HFFc6 (cell line): ENCODE measurements at regions not wholly inside any gene's neighbourhood (a gene's known extent, or its start where the extent isn't known, plus 50 kb on each side); places are given as distances from the start of the nearest gene placed in this dataset.

Experiments used
- DNase-seq: peaks from one replicate; pipeline ENCODE4 v3.0.0-alpha.2; 2018
- H3K27ac Mint-ChIP-seq: 2 replicates; pipeline ENCODE4 v1.8.0; 2020; ENCODE audit warnings: mild to moderate bottlenecking, mixed read lengths
- H3K27me3 Mint-ChIP-seq: 2 replicates; pipeline ENCODE4 v1.8.0; 2021; ENCODE audit warnings: mild to moderate bottlenecking, moderate library complexity, mixed read lengths; ENCODE audit not compliant: insufficient read depth
- H3K36me3 Mint-ChIP-seq: 2 replicates; pipeline ENCODE4 v1.8.0; 2021; ENCODE audit warnings: low read depth, mixed read lengths
- H3K4me1 Mint-ChIP-seq: 2 replicates; pipeline ENCODE4 v1.8.0; 2020; ENCODE audit warnings: low read depth, mixed read lengths
- H3K4me3 Mint-ChIP-seq: 2 replicates; pipeline ENCODE4 v1.8.0; 2020; ENCODE audit warnings: mild to moderate bottlenecking, moderate library complexity, mixed read lengths
- H3K9me3 Mint-ChIP-seq: 2 replicates; pipeline ENCODE4 v1.8.0; 2020; ENCODE audit warnings: mild to moderate bottlenecking, mixed read lengths
- CTCF ChIP-seq: fragments of 200-600 bp; sonication (generic); IDR thresholded peaks from 2 replicates; pipeline ENCODE4 v1.5.0; 2021; ENCODE audit warnings: antibody characterized with exemption, mild to moderate bottlenecking

- DNase-seq: no peak
- peaks cover 45% of the 10 kb centered on the region for H3K9me3 Mint-ChIP-seq
- no peak overlapping the region for H3K4me3 Mint-ChIP-seq
- no peaks in the 10 kb centered on the region for H3K36me3 Mint-ChIP-seq
- no peak for TF ChIP-seq CTCF
- H3K4me1 Mint-ChIP-seq: no peaks in the 10 kb centered on the region
- H3K27me3 Mint-ChIP-seq: no peaks in the 10 kb centered on the region
- no peak overlapping the region for H3K27ac Mint-ChIP-seq
Observed at GRCh38 chr6:165012183-165012582, 297.2 kb downstream of the C6orf118 start.

- DNase-seq: no peak
- H3K4me1 Mint-ChIP-seq: no peaks in the 10 kb centered on the region
- H3K9me3 Mint-ChIP-seq: peaks cover 50% of the 10 kb centered on the region
- H3K36me3 Mint-ChIP-seq: no peaks in the 10 kb centered on the region
- H3K4me3 Mint-ChIP-seq: no peak overlapping the region
- H3K27me3 Mint-ChIP-seq: no peaks in the 10 kb centered on the region
- no peak for TF ChIP-seq CTCF
- no peak overlapping the region for H3K27ac Mint-ChIP-seq
Observed at GRCh38 chr6:165010556-165011535, 298.6 kb downstream of the C6orf118 start.

GRCh38 chr6:165008971-165009370 is 300.4 kb downstream of the C6orf118 start:
- H3K27ac Mint-ChIP-seq: no peak overlapping the region
- H3K4me1 Mint-ChIP-seq: no peaks in the 10 kb centered on the region
- H3K4me3 Mint-ChIP-seq: no peak overlapping the region
- no peak for TF ChIP-seq CTCF
- no peaks in the 10 kb centered on the region for H3K36me3 Mint-ChIP-seq
- DNase-seq: no peak
- peaks cover 54% of the 10 kb centered on the region for H3K9me3 Mint-ChIP-seq
- no peaks in the 10 kb centered on the region for H3K27me3 Mint-ChIP-seq

- Mint-ChIP-seq H3K9me3 (peaks cover 54% of the 10 kb centered on the region), H3K4me3 (no peak overlapping the region), H3K36me3 (peaks cover 4% of the 10 kb centered on the region; the same call in 1 of the 2 replicates), H3K27me3 (no peaks in the 10 kb centered on the region; the same call in 1 of the 2 replicates), H3K27ac (no peak overlapping the region), H3K4me1 (no peaks in the 10 kb centered on the region)
- DNase-seq: no peak
- no peak for TF ChIP-seq CTCF
Observed at GRCh38 chr6:165002866-165003265, 306.5 kb downstream of the C6orf118 start.

GRCh38 chr6:165002358-165002757 is 307.0 kb downstream of the C6orf118 start:
- Mint-ChIP-seq H3K4me1 (no peaks in the 10 kb centered on the region), H3K27me3 (no peaks in the 10 kb centered on the region; the same call in 1 of the 2 replicates), H3K27ac (no peak overlapping the region), H3K9me3 (peaks cover 56% of the 10 kb centered on the region), H3K36me3 (peaks cover 4% of the 10 kb centered on the region; the same call in 1 of the 2 replicates), H3K4me3 (no peak overlapping the region)
- DNase-seq: no peak
- no peak for TF ChIP-seq CTCF
